Adrenal gland (tissue), 5 donors: ENCODE measurements at regions not wholly inside any gene's neighbourhood (a gene's known extent, or its start where the extent isn't known, plus 50 kb on each side); places are given as distances from the start of the nearest gene placed in this dataset.

Source experiments
- CTCF ChIP-seq, 6 experiments: fragments of 450-650 bp in 4 of 6; fragments of 200-600 bp in 2 of 6; sonication (generic) in 1 of 6; IDR thresholded peaks; 1 replicate in 5 of 6; 2 replicates in 1 of 6; pipeline versions ENCODE4 v1.5.1 to v1.8.0; 2016 to 2021; ENCODE audit warnings: antibody characterized with exemption in 6 of 6, mild to moderate bottlenecking in 2 of 6, moderate library complexity in 1 of 6
- POLR2A ChIP-seq, 2 donors: fragments of 450-650 bp; IDR thresholded peaks; one replicate each; pipeline ENCODE4 v1.6.1; 2017; ENCODE audit warnings: antibody characterized with exemption in 2 of 2, mild to moderate bottlenecking in 2 of 2, moderate library complexity in 1 of 2
- donor health status: DM: no; HTN: no; CAD: no.

- no peak for TF ChIP-seq POLR2A (IDR thresholded peaks at IDR 0.05)
- TF ChIP-seq CTCF (IDR thresholded peaks at IDR 0.05) = no peak
Measured at GRCh38 chr14:101027966-101028365, 124.4 kb upstream of the RTL1 start.
